Neural cell (in vitro differentiated cells): ENCODE measurements at regions not wholly inside any gene's neighbourhood (a gene's known extent, or its start where the extent isn't known, plus 50 kb on each side); places are given as distances from the start of the nearest gene placed in this dataset.

Source experiments
- CTCF ChIP-seq: fragments of 450-650 bp; IDR thresholded peaks from 2 replicates; pipeline ENCODE4 v1.5.1; 2014; ENCODE audit warnings: antibody characterized with exemption, mild to moderate bottlenecking, moderate library complexity; ENCODE audit not compliant: poor library complexity, severe bottlenecking
- EP300 ChIP-seq: fragments of 450-650 bp; conservative IDR thresholded peaks from 2 replicates; pipeline ENCODE4 v1.6.1; 2014; ENCODE audit warnings: antibody characterized with exemption, mild to moderate bottlenecking, moderate library complexity; ENCODE audit not compliant: poor library complexity, severe bottlenecking
- EZH2 ChIP-seq: fragments of 200-600, 300-800 bp; shearing (Covaris generic), sonication (generic); IDR thresholded peaks from 2 replicates; pipeline ENCODE4 v1.6.1; 2014; ENCODE audit warnings: antibody characterized with exemption, low read length, borderline replicate concordance, mild to moderate bottlenecking; ENCODE audit not compliant: insufficient read depth, poor library complexity, severe bottlenecking
- MXI1 ChIP-seq: fragments of 450-650 bp; conservative IDR thresholded peaks from 2 replicates; pipeline ENCODE4 v1.6.1; 2014; ENCODE audit warnings: antibody characterized with exemption, mild to moderate bottlenecking; ENCODE audit not compliant: poor library complexity, severe bottlenecking
- POLR2AphosphoS5 ChIP-seq: IDR thresholded peaks from 2 replicates; pipeline ENCODE4 v1.6.1; 2012
- RAD21 ChIP-seq: fragments of 450-650 bp; conservative IDR thresholded peaks from 2 replicates; pipeline ENCODE4 v1.6.1; 2014; ENCODE audit warnings: antibody characterized with exemption, mild to moderate bottlenecking, moderate library complexity
- REST ChIP-seq: IDR thresholded peaks from 2 replicates; pipeline ENCODE4 v1.6.1; 2012; ENCODE audit warnings: borderline replicate concordance
- SMC3 ChIP-seq: fragments of 450-650 bp; conservative IDR thresholded peaks from 2 replicates; pipeline ENCODE4 v1.6.1; 2014; ENCODE audit warnings: antibody characterized with exemption, mild to moderate bottlenecking, moderate library complexity; ENCODE audit not compliant: poor library complexity
- TAF1 ChIP-seq: IDR thresholded peaks from 2 replicates; pipeline ENCODE4 v1.6.1; 2012; ENCODE audit warnings: low read depth

DNA sequence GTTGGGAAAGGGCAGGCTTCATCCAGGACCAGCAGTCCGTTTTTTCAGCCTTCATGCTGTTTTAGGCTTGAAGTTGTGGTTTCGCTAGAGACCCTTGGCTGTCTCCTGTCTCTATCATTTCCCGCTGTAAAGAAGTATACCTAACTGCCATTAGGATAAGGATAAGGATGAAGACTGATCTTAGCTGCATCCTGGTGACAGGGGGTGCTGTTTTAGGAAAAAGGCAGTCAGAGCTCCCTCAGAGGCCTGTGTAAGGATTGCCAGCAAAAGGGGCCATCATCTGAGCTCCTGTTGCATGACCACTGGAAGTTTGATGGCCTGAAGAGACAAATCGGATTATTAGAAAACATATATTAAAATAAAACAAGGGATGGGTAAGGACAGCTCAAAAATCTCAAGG lies 64.8 kb upstream of the FGF10 start:
- TF ChIP-seq CTCF (no peak), POLR2AphosphoS5 (no peak), EZH2 (no peak), EP300 (no peak), REST (no peak), RAD21 (no peak), SMC3 (no peak), MXI1 (no peak), TAF1 (no peak)
